ENCODE measurements at regions not wholly inside any gene's neighbourhood (a gene's known extent, or its start where the extent isn't known, plus 50 kb on each side); places are given as distances from the start of the nearest gene placed in this dataset.

GRCh38 chr13:80441968-80442367 is 101.0 kb upstream of the SPRY2 start:
- Histone ChIP-seq H3K23ac (ENCODE audit: low read depth, low read length) (no peak overlapping the region), H3K27me3 (ENCODE audit: control insufficient read depth, insufficient read depth, low read length) (no peaks in the 10 kb centered on the region), H2BK120ac (ENCODE audit: low read depth, low read length) (no peak overlapping the region), H2AK5ac (ENCODE audit: low read depth, low read length) (no peak overlapping the region), H4K5ac (ENCODE audit: low read depth, low read length) (no peak overlapping the region), H3K36me3 (ENCODE audit: control insufficient read depth, insufficient read depth, low read length) (no peaks in the 10 kb centered on the region), H3K56ac (ENCODE audit: extremely low read depth, insufficient read depth, low read length) (no peak overlapping the region), H3K4me3 (ENCODE audit: insufficient read depth, low read depth, low read length) (no peak overlapping the region), H3K14ac (replicated peaks; ENCODE audit: low read depth, low read length) (no peak overlapping the region), H3K9ac (ENCODE audit: low read depth, low read length) (no peak overlapping the region), H4K20me1 (ENCODE audit: insufficient read depth, low read length) (no peaks in the 10 kb centered on the region), H2BK15ac (ENCODE audit: low read depth, low read length) (no peak overlapping the region), H3K4ac (ENCODE audit: low read depth, low read length) (no peak overlapping the region), H3K79me1 (ENCODE audit: low read depth in 1 of 2, low read length in 2 of 2) (no peaks in the 10 kb centered on the region), H3K18ac (ENCODE audit: low read depth, low read length) (no peak overlapping the region), H3K4me1 (ENCODE audit: control insufficient read depth, insufficient read depth, low read length) (no peaks in the 10 kb centered on the region), H3K9me1 (ENCODE audit: insufficient read depth, low read length) (no peaks in the 10 kb centered on the region), H4K91ac (ENCODE audit: insufficient read depth, low read depth, low read length) (no peak overlapping the region), H2AK9ac (replicated peaks; ENCODE audit: low read depth, low read length, poor library complexity) (no peak overlapping the region), H3K27ac (ENCODE audit: insufficient read depth, low read length) (no peak overlapping the region), H2AFZ (replicated peaks; ENCODE audit: low read length, poor library complexity) (no peak overlapping the region), H4K8ac (ENCODE audit: low read depth in 2 of 2, low read length in 2 of 2) (no peak overlapping the region), H3K9me3 (ENCODE audit: control insufficient read depth, insufficient read depth, low read length) (no peaks in the 10 kb centered on the region), H2BK20ac (ENCODE audit: low read depth, low read length) (no peak overlapping the region), H2BK5ac (ENCODE audit: low read depth, low read length, poor library complexity, severe bottlenecking) (no peak overlapping the region), H3K4me2 (ENCODE audit: low read depth, low read length) (no peak overlapping the region)
- BruUV-seq (replicated peaks) = no TSS peak
- intact Hi-C loops (cut with micrococcal nuclease) = no loop called here
- DNase-seq (no peak), ATAC-seq (ENCODE audit: low read depth) (no peak)
- dilution Hi-C loops (cut with HindIII; ENCODE audit: low sequenced_read_pairs, unreplicated experiment) = no loop called here
- in situ Hi-C loops (cut with MboI; ENCODE audit: low sequenced_read_pairs) = no loop called here
- TF ChIP-seq FOS (IDR thresholded peaks at IDR 0.05; ENCODE audit: low read depth, low read length) (no peak), CTCF (conservative IDR thresholded peaks at IDR 0.05; ENCODE audit: low read depth, low read length) (no peak), BHLHE40 (IDR thresholded peaks at IDR 0.05; ENCODE audit: low read depth, low read length) (no peak), USF2 (IDR thresholded peaks at IDR 0.05; ENCODE audit: low read depth, low read length) (no peak), MAFK (IDR thresholded peaks at IDR 0.05; ENCODE audit: low read depth, low read length) (no peak), RAD21 (IDR thresholded peaks at IDR 0.05; ENCODE audit: low read length) (no peak), NFE2L2 (IDR thresholded peaks at IDR 0.05; ENCODE audit: low read depth, low read length) (no peak), ELK1 (IDR thresholded peaks at IDR 0.05; ENCODE audit: borderline replicate concordance, low read depth, low read length) (no peak), CHD1 (IDR thresholded peaks at IDR 0.05; ENCODE audit: low read depth, low read length) (no peak), POLR2A (IDR thresholded peaks at IDR 0.05; ENCODE audit: low read depth, low read length) (no peak), RCOR1 (IDR thresholded peaks at IDR 0.05; ENCODE audit: insufficient replicate concordance, low read length) (no peak), CEBPB (IDR thresholded peaks at IDR 0.05; ENCODE audit: low read depth, low read length) (no peak), MAZ (IDR thresholded peaks at IDR 0.05; ENCODE audit: borderline replicate concordance, low read depth, low read length) (no peak), RFX5 (IDR thresholded peaks at IDR 0.05; ENCODE audit: low read depth, low read length) (no peak), SMC3 (IDR thresholded peaks at IDR 0.05; ENCODE audit: low read depth, low read length) (no peak), MXI1 (IDR thresholded peaks at IDR 0.05; ENCODE audit: borderline replicate concordance, low read depth, low read length) (no peak)
- ChIA-PET POLR2A (ENCODE audit: unreplicated experiment) (no interaction called here), CTCF (no interaction called here)

Data from IMR-90 (cell line).